HCT116 (cell line): ENCODE measurements at regions not wholly inside any gene's neighbourhood (a gene's known extent, or its start where the extent isn't known, plus 50 kb on each side); places are given as distances from the start of the nearest gene placed in this dataset.

ENCODE experiments used
- ATAC-seq: fragments of 200-7000 bp; cut with Tn5 transposase; 2 replicates; pipeline ENCODE4 v1.9.1; 2020; ENCODE audit warnings: mild to moderate bottlenecking, moderate library complexity
- BruUV-seq: library from RNA; stranded (reverse); fragments of 400-500 nt; replicated peaks from 2 replicates; lab custom pipeline; 2021; lab: Mats Ljungman, UMichigan
- CTCF ChIA-PET: fragments of 300-600 bp; sonication (Branson Sonifier 250); formaldehyde crosslinking; loops from one replicate; lab custom pipeline; 2021; ENCODE audit warnings: antibody characterized with exemption; lab: Charles Lee
- POLR2A ChIA-PET: fragments of 300-600, 350-600 bp; sonication (Branson Sonifier 250); formaldehyde crosslinking; loops from one replicate; lab custom pipeline; 2021; ENCODE audit warnings: antibody characterized with exemption; lab: Charles Lee
- RAD21 ChIA-PET, 2 experiments: fragments of 300-600 bp; sonication (Branson Sonifier 250); formaldehyde crosslinking; loops; one replicate each; lab custom pipeline; 2023; ENCODE audit warnings: low total read pairs in 2 of 2; ENCODE audit not compliant: uncharacterized antibody in 2 of 2, unreplicated experiment in 2 of 2, low non-redundant PET in 1 of 2; lab: Charles Lee
- DNase-seq: peaks from one replicate; pipeline ENCODE4 v3.0.0-alpha.2; 2010; ENCODE audit warnings: low read depth, low spot score
- H2AFZ ChIP-seq: fragments of 200-600 bp; shearing (Covaris generic), sonication (generic); 2 replicates; pipeline ENCODE4 v1.6.1; 2017; ENCODE audit warnings: low read depth, mixed run types, mixed read lengths, antibody characterized with exemption, low read length; ENCODE audit not compliant: poor library complexity, severe bottlenecking
- H3K27ac ChIP-seq: 2 replicates; pipeline ENCODE4 v1.5.1; 2012; ENCODE audit warnings: low read depth, low read length
- H3K27me3 ChIP-seq: fragments of 200-600 bp; sonication (generic); 2 replicates; pipeline ENCODE4 v1.6.1; 2016; ENCODE audit warnings: mixed run types, low read length, mixed read lengths; ENCODE audit not compliant: insufficient read depth
- H3K36me3 ChIP-seq, 2 experiments: fragments of 200-500 bp in 1 of 2; fragments of 200-600 bp in 1 of 2; sonication (Bioruptor generic) in 1 of 2; sonication (generic) in 1 of 2; 2 replicates each; pipeline versions ENCODE4 v1.5.1 to v1.6.1; 2014 to 2016; ENCODE audit warnings: low read length in 2 of 2, inconsistent platforms in 1 of 2, mixed read lengths in 1 of 2, mixed run types in 1 of 2; ENCODE audit not compliant: insufficient read depth in 2 of 2, control insufficient read depth in 1 of 2
- H3K4me1 ChIP-seq, 2 experiments: fragments of 200-600 bp in 1 of 2; sonication (generic) in 1 of 2; 2 replicates each; pipeline versions ENCODE4 v1.5.1 to v1.6.1; 2012 to 2017; ENCODE audit warnings: low read length in 2 of 2, inconsistent platforms in 1 of 2, mild to moderate bottlenecking in 1 of 2, mixed read lengths in 1 of 2, mixed run types in 1 of 2, moderate library complexity in 1 of 2; ENCODE audit not compliant: insufficient read depth in 2 of 2, control insufficient read depth in 1 of 2
- H3K4me2 ChIP-seq: fragments of 200-600 bp; sonication (generic); 2 replicates; pipeline ENCODE4 v1.6.1; 2017; ENCODE audit warnings: mixed run types, low read length, mixed read lengths
- H3K4me3 ChIP-seq, 2 experiments: fragments of 200-600 bp in 1 of 2; sonication (generic) in 1 of 2; replicated peaks in 1 of 2; 2 replicates each; pipeline ENCODE4 v1.5.1; 2011 to 2016; ENCODE audit warnings: low read length in 2 of 2, control low read depth in 1 of 2, low read depth in 1 of 2, mild to moderate bottlenecking in 1 of 2, mixed read lengths in 1 of 2, mixed run types in 1 of 2
- H3K79me2 ChIP-seq: fragments of 200-600 bp; sonication (generic); 2 replicates; pipeline ENCODE4 v1.6.1; 2017; ENCODE audit warnings: mild to moderate bottlenecking, mixed run types, low read length, moderate library complexity, mixed read lengths; ENCODE audit not compliant: insufficient read depth
- H3K9ac ChIP-seq: fragments of 200-600 bp; sonication (generic); 2 replicates; pipeline ENCODE4 v1.6.1; 2016; ENCODE audit warnings: low read length, mixed read lengths
- H3K9me2 ChIP-seq: fragments of 200-600 bp; sonication (generic), shearing (Covaris generic); 2 replicates; pipeline ENCODE4 v1.6.1; 2017; ENCODE audit warnings: mixed run types, mild to moderate bottlenecking, moderate library complexity; ENCODE audit not compliant: insufficient read depth
- H3K9me3 ChIP-seq, 2 experiments: fragments of 200-500 bp in 1 of 2; fragments of 200-600 bp in 1 of 2; sonication (Bioruptor generic) in 1 of 2; sonication (generic) in 1 of 2; 2 replicates each; pipeline ENCODE4 v1.6.1; 2014 to 2017; ENCODE audit warnings: low read length in 2 of 2, mixed read lengths in 2 of 2, inconsistent platforms in 1 of 2, low read depth in 1 of 2, mild to moderate bottlenecking in 1 of 2, mixed run types in 1 of 2, moderate library complexity in 1 of 2; ENCODE audit not compliant: control insufficient read depth in 1 of 2, insufficient read depth in 1 of 2
- H4K20me1 ChIP-seq: fragments of 200-600 bp; sonication (generic), shearing (Covaris generic); 2 replicates; pipeline ENCODE4 v1.6.1; 2017; ENCODE audit warnings: mixed run types, mild to moderate bottlenecking, moderate library complexity; ENCODE audit not compliant: insufficient read depth
- CBX3 ChIP-seq: IDR thresholded peaks from 2 replicates; pipeline ENCODE4 v1.6.1; 2012; ENCODE audit warnings: low read depth
- EGR1 ChIP-seq: IDR thresholded peaks from 2 replicates; pipeline ENCODE4 v1.6.1; 2012; ENCODE audit warnings: low read depth
- ELF1 ChIP-seq: IDR thresholded peaks from 2 replicates; pipeline ENCODE4 v1.6.1; 2012; ENCODE audit warnings: low read depth, borderline replicate concordance
- EZH2 ChIP-seq: fragments of 200-600 bp; sonication (generic); IDR thresholded peaks from 2 replicates; pipeline ENCODE4 v1.6.1; 2017; ENCODE audit warnings: antibody characterized with exemption, mixed run types
- MAX ChIP-seq: IDR thresholded peaks from 2 replicates; pipeline ENCODE4 v1.6.1; 2012
- SIN3A ChIP-seq: IDR thresholded peaks from 2 replicates; pipeline ENCODE4 v1.6.1; 2012; ENCODE audit warnings: low read depth
- SP1 ChIP-seq: IDR thresholded peaks from 2 replicates; pipeline ENCODE4 v1.6.1; 2012; ENCODE audit warnings: low read depth
- SRF ChIP-seq: IDR thresholded peaks from 2 replicates; pipeline ENCODE4 v1.6.1; 2012; ENCODE audit warnings: low read depth
- YY1 ChIP-seq: IDR thresholded peaks from 2 replicates; pipeline ENCODE4 v1.6.1; 2011; ENCODE audit warnings: low read length, low read depth, moderate library complexity, mild to moderate bottlenecking; ENCODE audit not compliant: insufficient replicate concordance; ENCODE audit errors: extremely low read depth
- ZBTB33 ChIP-seq: IDR thresholded peaks from 2 replicates; pipeline ENCODE4 v1.6.1; 2011; ENCODE audit warnings: mild to moderate bottlenecking, low read length, moderate library complexity; ENCODE audit not compliant: insufficient replicate concordance; ENCODE audit errors: extremely low read depth
- ZFX ChIP-seq: fragments of 450-650 bp; IDR thresholded peaks from 2 replicates; pipeline ENCODE4 v1.6.1; 2017
- intact Hi-C: fragments of 100-400 bp; cut with micrococcal nuclease; formaldehyde crosslinking; loops from 2 replicates; pipeline ENCODE4 v1.10.0; 2022

DNA sequence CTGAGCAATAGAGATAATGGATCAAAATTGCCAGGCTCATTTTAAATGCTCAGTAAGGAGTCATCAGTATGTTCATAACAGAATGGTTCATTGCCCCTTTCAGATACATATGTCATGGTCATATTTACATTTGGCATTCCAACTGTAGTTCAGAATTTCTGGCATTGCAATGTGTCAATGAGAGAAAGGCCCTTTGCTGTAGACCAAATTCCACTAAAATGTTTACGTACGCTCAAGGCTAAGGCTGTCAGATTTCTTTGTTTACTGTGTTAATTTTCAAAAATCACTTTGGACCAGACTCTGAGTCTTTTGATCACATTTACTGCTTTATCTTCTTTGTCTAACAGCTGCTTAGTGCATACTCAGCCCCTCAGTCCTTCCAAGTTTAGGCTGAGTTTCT, 213.5 kb downstream of the PIK3C3 start:
- no peaks in the 10 kb centered on the region for H3K9me2 ChIP-seq
- H3K36me3 ChIP-seq = no peaks in the 10 kb centered on the region
- H3K9me3 ChIP-seq = no peaks in the 10 kb centered on the region
- POLR2A ChIA-PET = no interaction called here
- H3K4me3 ChIP-seq = no peak overlapping the region
- CTCF ChIA-PET = no interaction called here
- DNase-seq (no peak), ATAC-seq (no peak)
- H3K79me2 ChIP-seq = no peaks in the 10 kb centered on the region
- RAD21 ChIA-PET = no interaction called here
- H4K20me1 ChIP-seq = no peaks in the 10 kb centered on the region
- TF ChIP-seq SP1 (no peak), ELF1 (no peak), SIN3A (no peak), YY1 (no peak), EGR1 (no peak), EZH2 (no peak), SRF (no peak)
- TF ChIP-seq, all 23 proteins: peak for 0
- Histone ChIP-seq H3K27ac (no peak overlapping the region), H2AFZ (no peak overlapping the region), H3K27me3 (no peaks in the 10 kb centered on the region), H3K4me1 (no peaks in the 10 kb centered on the region), H3K9ac (no peak overlapping the region), H3K4me2 (no peak overlapping the region)
- intact Hi-C loops = no loop called here
- no TSS peak for BruUV-seq

GRCh38 chr18:42168907-42169306, 213.9 kb downstream of the PIK3C3 start:
- no peak overlapping the region for H3K9ac ChIP-seq
- no peaks in the 10 kb centered on the region for H3K27me3 ChIP-seq
- no peaks in the 10 kb centered on the region for H4K20me1 ChIP-seq
- intact Hi-C loops = no loop called here
- CTCF ChIA-PET = no interaction called here
- H3K4me3 ChIP-seq = no peak overlapping the region
- no peaks in the 10 kb centered on the region for H3K79me2 ChIP-seq
- ATAC-seq (no peak), DNase-seq (no peak)
- no peak overlapping the region for H3K4me2 ChIP-seq
- BruUV-seq = no TSS peak
- H3K4me1 ChIP-seq = no peaks in the 10 kb centered on the region
- H2AFZ ChIP-seq = no peak overlapping the region
- H3K27ac ChIP-seq = no peak overlapping the region
- POLR2A ChIA-PET = no interaction called here
- no peaks in the 10 kb centered on the region for H3K36me3 ChIP-seq
- H3K9me2 ChIP-seq = no peaks in the 10 kb centered on the region
- RAD21 ChIA-PET = no interaction called here
- no peaks in the 10 kb centered on the region for H3K9me3 ChIP-seq
- TF ChIP-seq MAX (no peak), SRF (no peak), EZH2 (no peak), ZBTB33 (no peak), CBX3 (no peak), ZFX (no peak), YY1 (no peak)
